ENCODE measurements at regions not wholly inside any gene's neighbourhood (a gene's known extent, or its start where the extent isn't known, plus 50 kb on each side); places are given as distances from the start of the nearest gene placed in this dataset.

DNA sequence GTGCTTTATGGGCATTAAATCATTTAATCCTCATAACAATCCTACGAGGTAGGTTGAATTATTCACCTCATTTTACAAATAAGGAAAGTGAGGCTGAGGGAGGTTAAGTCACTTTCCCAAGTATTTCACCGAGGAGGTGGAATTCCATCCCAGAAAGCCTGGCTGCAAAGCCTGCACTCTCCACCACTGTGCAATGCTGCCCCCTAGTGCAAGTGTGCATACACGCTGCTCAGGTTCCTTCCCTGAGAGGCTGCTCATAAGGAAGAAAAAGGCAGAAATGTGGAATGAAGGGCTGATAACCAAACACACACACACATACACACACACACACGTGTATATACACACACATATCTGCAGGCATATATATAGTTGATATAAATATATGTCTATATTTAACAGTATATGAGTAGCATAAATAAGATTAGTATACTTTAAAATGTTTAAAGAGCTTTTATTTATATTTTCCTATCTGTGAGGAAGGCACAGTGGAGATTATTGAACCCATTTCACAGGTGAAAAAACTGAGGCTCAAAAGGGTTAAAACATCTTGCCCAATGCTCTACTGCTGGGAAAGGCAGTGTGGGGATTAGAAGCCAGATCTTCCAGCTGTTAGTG lies 714.5 kb upstream of the TENM3 start:
- no peaks in the 10 kb centered on the region for H3K27me3 ChIP-seq (ENCODE audit: control insufficient read depth in 1 of 2, insufficient read depth in 1 of 2, low read length in 2 of 2)

DNA sequence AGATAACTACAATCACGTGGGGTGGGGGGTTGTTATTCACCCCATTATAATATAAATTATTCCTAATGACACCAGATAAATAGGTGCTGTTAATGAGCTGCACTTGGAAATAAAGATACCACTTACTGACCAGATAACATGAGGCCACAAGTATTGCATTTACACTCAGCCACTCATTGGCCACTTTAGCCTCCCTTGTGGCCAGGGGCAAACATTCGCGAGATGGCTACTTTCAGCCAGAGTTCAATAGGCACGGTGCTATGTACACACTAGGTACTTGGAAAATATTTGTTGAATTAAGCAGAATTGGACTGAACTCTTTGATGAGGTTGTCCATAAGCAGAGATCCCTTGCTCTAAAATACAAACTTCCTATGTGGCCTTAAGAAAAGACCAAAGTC lies 713.7 kb upstream of the TENM3 start:
- Histone ChIP-seq H4K8ac (ENCODE audit: low read length) (no peak overlapping the region), H2BK15ac (ENCODE audit: low read depth, poor library complexity, severe bottlenecking) (no peak overlapping the region), H2BK12ac (ENCODE audit: low read length in 2 of 2) (no peak overlapping the region), H3K4me3 (ENCODE audit: insufficient read depth in 1 of 2, low read depth in 1 of 2, low read length in 2 of 2) (no peak overlapping the region), H3K27ac (ENCODE audit: low read length, poor library complexity, severe bottlenecking) (no peak overlapping the region), H3K36me3 (ENCODE audit: control insufficient read depth in 1 of 2, insufficient read depth in 2 of 2, low read depth in 1 of 2, low read length in 2 of 2) (no peaks in the 10 kb centered on the region), H3K4me2 (ENCODE audit: low read length, poor library complexity, severe bottlenecking) (no peak overlapping the region), H3K4ac (ENCODE audit: low read depth in 1 of 2, low read length in 2 of 2) (no peak overlapping the region), H3K9ac (ENCODE audit: low read length) (no peak overlapping the region), H3K79me1 (replicated peaks; ENCODE audit: low read length, poor library complexity, severe bottlenecking) (no peaks in the 10 kb centered on the region), H2AK5ac (ENCODE audit: low read length, severe bottlenecking) (no peak overlapping the region), H3K18ac (ENCODE audit: low read depth in 1 of 2, low read length in 2 of 2) (no peak overlapping the region), H3K14ac (ENCODE audit: low read length in 2 of 2) (no peak overlapping the region), H4K91ac (ENCODE audit: low read length) (no peak overlapping the region), H2AFZ (ENCODE audit: low read depth, low read length) (no peak overlapping the region), H2BK120ac (ENCODE audit: low read depth, low read length) (no peak overlapping the region), H3K27me3 (ENCODE audit: control insufficient read depth in 1 of 2, insufficient read depth in 1 of 2, low read length in 2 of 2) (no peaks in the 10 kb centered on the region), H3K9me3 (ENCODE audit: control insufficient read depth, low read length) (no peaks in the 10 kb centered on the region), H3K23ac (ENCODE audit: low read length in 2 of 2) (no peak overlapping the region), H3K4me1 (ENCODE audit: control insufficient read depth, insufficient read depth, low read depth, low read length) (peaks cover 1% of the 10 kb centered on the region), H2BK5ac (ENCODE audit: low read depth, low read length, poor library complexity, severe bottlenecking) (no peak overlapping the region)
- WGBS, result 82% methylated on average over 3 of the region's 4 CpGs
- DNase-seq, result no peak

More for the DNA sequence above, 714.5 kb upstream of the TENM3 start:
- Histone ChIP-seq H3K27ac (ENCODE audit: low read length, poor library complexity, severe bottlenecking) (no peak overlapping the region), H2AK5ac (ENCODE audit: low read length, severe bottlenecking) (no peak overlapping the region), H3K4me1 (ENCODE audit: control insufficient read depth, insufficient read depth, low read depth, low read length) (peaks cover 1% of the 10 kb centered on the region), H2BK120ac (ENCODE audit: low read depth, low read length) (no peak overlapping the region), H3K9me3 (ENCODE audit: control insufficient read depth, low read length) (no peaks in the 10 kb centered on the region), H3K36me3 (ENCODE audit: control insufficient read depth in 1 of 2, insufficient read depth in 2 of 2, low read depth in 1 of 2, low read length in 2 of 2) (no peaks in the 10 kb centered on the region), H3K4ac (ENCODE audit: low read depth in 1 of 2, low read length in 2 of 2) (no peak overlapping the region), H3K9ac (ENCODE audit: low read length) (peak overlapping the region; percentile 10), H3K79me1 (replicated peaks; ENCODE audit: low read length, poor library complexity, severe bottlenecking) (no peaks in the 10 kb centered on the region), H2BK15ac (ENCODE audit: low read depth, poor library complexity, severe bottlenecking) (no peak overlapping the region), H3K4me3 (ENCODE audit: insufficient read depth in 1 of 2, low read depth in 1 of 2, low read length in 2 of 2) (no peak overlapping the region), H3K23ac (ENCODE audit: low read length in 2 of 2) (no peak overlapping the region), H3K4me2 (ENCODE audit: low read length, poor library complexity, severe bottlenecking) (no peak overlapping the region), H4K8ac (ENCODE audit: low read length) (no peak overlapping the region), H2BK5ac (ENCODE audit: low read depth, low read length, poor library complexity, severe bottlenecking) (no peak overlapping the region), H4K91ac (ENCODE audit: low read length) (no peak overlapping the region), H2AFZ (ENCODE audit: low read depth, low read length) (no peak overlapping the region), H3K14ac (ENCODE audit: low read length in 2 of 2) (no peak overlapping the region), H3K18ac (ENCODE audit: low read depth in 1 of 2, low read length in 2 of 2) (no peak overlapping the region), H2BK12ac (ENCODE audit: low read length in 2 of 2) (no peak overlapping the region)
- 0% methylated on average over 2 of the region's 4 CpGs for WGBS
- peak; percentile 51 for DNase-seq

DNA sequence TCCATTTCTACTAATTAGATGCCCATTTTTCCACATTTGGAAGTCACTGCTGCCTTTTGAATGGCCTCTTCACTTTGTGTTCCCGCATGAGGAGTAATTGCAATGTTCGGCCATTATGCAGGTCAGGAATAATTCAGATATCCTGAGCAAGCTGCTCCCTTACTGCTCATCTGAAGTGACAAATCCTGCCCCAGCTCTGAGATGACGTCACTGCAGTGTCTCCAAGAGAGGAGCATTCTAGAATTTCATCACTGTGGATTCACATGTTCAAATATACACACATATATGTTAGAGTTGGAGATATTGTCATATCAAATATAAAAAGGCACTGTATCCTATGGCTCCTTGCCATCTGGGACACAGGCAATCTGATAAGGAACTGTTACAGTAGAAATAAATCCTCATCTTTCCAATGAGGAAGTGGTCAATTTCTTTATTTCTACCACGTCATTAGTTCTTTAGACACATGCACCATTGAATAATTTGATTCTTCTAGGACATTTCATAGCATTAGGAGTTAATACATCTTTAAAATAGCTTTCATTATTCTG lies 706.9 kb upstream of the TENM3 start:
- Histone ChIP-seq H3K23ac (ENCODE audit: low read length in 2 of 2) (no peak overlapping the region), H2BK5ac (ENCODE audit: low read depth, low read length, poor library complexity, severe bottlenecking) (no peak overlapping the region), H3K79me1 (replicated peaks; ENCODE audit: low read length, poor library complexity, severe bottlenecking) (no peaks in the 10 kb centered on the region), H3K18ac (ENCODE audit: low read depth in 1 of 2, low read length in 2 of 2) (no peak overlapping the region), H3K27ac (ENCODE audit: low read length, poor library complexity, severe bottlenecking) (no peak overlapping the region), H3K4me3 (ENCODE audit: insufficient read depth in 1 of 2, low read depth in 1 of 2, low read length in 2 of 2) (no peak overlapping the region), H3K27me3 (ENCODE audit: control insufficient read depth in 1 of 2, insufficient read depth in 1 of 2, low read length in 2 of 2) (no peaks in the 10 kb centered on the region), H3K36me3 (ENCODE audit: control insufficient read depth in 1 of 2, insufficient read depth in 2 of 2, low read depth in 1 of 2, low read length in 2 of 2) (no peaks in the 10 kb centered on the region), H3K4ac (ENCODE audit: low read depth in 1 of 2, low read length in 2 of 2) (no peak overlapping the region), H2BK12ac (ENCODE audit: low read length in 2 of 2) (no peak overlapping the region), H2AFZ (ENCODE audit: low read depth, low read length) (no peak overlapping the region), H2BK120ac (ENCODE audit: low read depth, low read length) (no peak overlapping the region), H3K14ac (ENCODE audit: low read length in 2 of 2) (no peak overlapping the region), H2AK5ac (ENCODE audit: low read length, severe bottlenecking) (no peak overlapping the region), H3K9ac (ENCODE audit: low read length) (no peak overlapping the region), H2BK15ac (ENCODE audit: low read depth, poor library complexity, severe bottlenecking) (no peak overlapping the region), H3K9me3 (ENCODE audit: control insufficient read depth, low read length) (no peaks in the 10 kb centered on the region), H4K91ac (ENCODE audit: low read length) (no peak overlapping the region), H4K8ac (ENCODE audit: low read length) (no peak overlapping the region), H3K4me1 (ENCODE audit: control insufficient read depth, insufficient read depth, low read depth, low read length) (no peaks in the 10 kb centered on the region), H3K4me2 (ENCODE audit: low read length, poor library complexity, severe bottlenecking) (no peak overlapping the region)
- DNase-seq, result no peak
- 99% methylated on average over 2 of the region's 4 CpGs for WGBS

DNA sequence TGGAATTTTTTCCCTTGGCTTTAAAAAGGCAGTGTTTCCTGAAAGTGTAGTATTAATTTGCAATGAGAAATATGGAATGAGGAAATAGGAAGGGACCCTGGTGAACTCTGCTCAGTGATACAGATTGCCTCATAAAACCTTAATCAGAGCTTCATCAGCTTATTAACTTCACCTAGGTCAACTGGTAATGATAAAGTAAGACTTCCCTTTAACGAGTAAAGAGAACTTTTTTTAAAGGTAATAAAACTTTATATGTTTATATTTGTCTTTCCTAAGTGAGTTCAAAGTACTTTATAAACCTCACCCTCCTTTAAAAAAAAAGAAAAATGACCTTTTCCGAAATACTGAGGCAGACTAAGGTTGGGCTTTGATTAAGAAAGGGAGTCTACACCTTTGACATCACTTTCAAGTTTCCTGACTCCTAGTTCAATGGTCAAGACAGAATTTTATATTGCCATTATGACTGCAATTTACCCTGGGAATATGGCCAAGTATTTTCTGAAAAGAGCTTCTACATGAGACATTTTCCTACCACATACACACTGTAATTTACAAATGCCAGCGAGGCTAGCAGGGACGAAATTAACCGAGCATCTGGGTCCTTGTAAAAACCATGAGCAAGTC lies 706.3 kb upstream of the TENM3 start:
- H3K18ac ChIP-seq (ENCODE audit: low read depth in 1 of 2, low read length in 2 of 2), result no peak overlapping the region
- no peak overlapping the region for H4K8ac ChIP-seq (ENCODE audit: low read length)
- no peaks in the 10 kb centered on the region for H3K27me3 ChIP-seq (ENCODE audit: control insufficient read depth in 1 of 2, insufficient read depth in 1 of 2, low read length in 2 of 2)
- H2BK12ac ChIP-seq (ENCODE audit: low read length in 2 of 2), result no peak overlapping the region
- H3K4me3 ChIP-seq (ENCODE audit: insufficient read depth in 1 of 2, low read depth in 1 of 2, low read length in 2 of 2), result no peak overlapping the region
- no peaks in the 10 kb centered on the region for H3K9me3 ChIP-seq (ENCODE audit: control insufficient read depth, low read length)
- no peak overlapping the region for H2BK15ac ChIP-seq (ENCODE audit: low read depth, poor library complexity, severe bottlenecking)
- H2AFZ ChIP-seq (ENCODE audit: low read depth, low read length), result no peak overlapping the region
- no peak overlapping the region for H3K23ac ChIP-seq (ENCODE audit: low read length in 2 of 2)
- no peak overlapping the region for H3K9ac ChIP-seq (ENCODE audit: low read length)
- no peak overlapping the region for H2BK120ac ChIP-seq (ENCODE audit: low read depth, low read length)
- no peaks in the 10 kb centered on the region for H3K36me3 ChIP-seq (ENCODE audit: control insufficient read depth in 1 of 2, insufficient read depth in 2 of 2, low read depth in 1 of 2, low read length in 2 of 2)
- H3K4me1 ChIP-seq (ENCODE audit: control insufficient read depth, insufficient read depth, low read depth, low read length), result no peaks in the 10 kb centered on the region
- H3K4ac ChIP-seq (ENCODE audit: low read depth in 1 of 2, low read length in 2 of 2), result no peak overlapping the region
- WGBS, result 42% methylated on average over 4 of the region's 5 CpGs
- H2BK5ac ChIP-seq (ENCODE audit: low read depth, low read length, poor library complexity, severe bottlenecking), result no peak overlapping the region
- H2AK5ac ChIP-seq (ENCODE audit: low read length, severe bottlenecking), result no peak overlapping the region
- H3K79me1 ChIP-seq (replicated peaks; ENCODE audit: low read length, poor library complexity, severe bottlenecking), result no peaks in the 10 kb centered on the region
- H3K27ac ChIP-seq (ENCODE audit: low read length, poor library complexity, severe bottlenecking), result no peak overlapping the region
- DNase-seq, result no peak
- H4K91ac ChIP-seq (ENCODE audit: low read length), result no peak overlapping the region
- no peak overlapping the region for H3K4me2 ChIP-seq (ENCODE audit: low read length, poor library complexity, severe bottlenecking)
- H3K14ac ChIP-seq (ENCODE audit: low read length in 2 of 2), result no peak overlapping the region

Data from mesenchymal stem cell (in vitro differentiated cells and primary cell).